Kidney tubule cell (primary cell): ENCODE measurements at regions not wholly inside any gene's neighbourhood (a gene's known extent, or its start where the extent isn't known, plus 50 kb on each side); places are given as distances from the start of the nearest gene placed in this dataset.
A peak's percentile ranks its signal among the peaks of the same experiment; 100 is the strongest.

Source experiments
- DNase-seq: peaks from one replicate; pipeline ENCODE4 v3.0.0-alpha.2; 2018; ENCODE audit warnings: low spot score

DNA sequence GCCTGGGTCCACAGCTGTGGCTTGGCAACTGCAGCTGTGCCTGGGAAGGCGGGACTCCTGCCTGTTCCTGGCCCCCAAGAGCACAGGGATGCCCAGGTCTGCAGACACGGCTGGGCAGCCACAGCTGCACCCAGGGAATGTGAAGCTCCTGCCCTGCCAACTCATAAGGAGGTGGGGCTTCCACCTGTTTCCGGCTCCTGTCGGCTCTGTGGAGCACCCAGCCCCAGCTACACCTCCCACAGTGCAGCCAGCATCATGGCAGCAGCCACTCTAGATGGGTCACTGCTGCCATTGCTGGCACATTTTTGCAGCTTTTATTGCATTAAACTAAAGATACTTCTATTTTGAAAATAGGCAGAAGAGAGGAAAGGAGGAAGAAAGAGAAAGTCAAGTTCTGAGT is 207.9 kb downstream of the SAMD5 start:
- peak; percentile 81 for DNase-seq

DNA sequence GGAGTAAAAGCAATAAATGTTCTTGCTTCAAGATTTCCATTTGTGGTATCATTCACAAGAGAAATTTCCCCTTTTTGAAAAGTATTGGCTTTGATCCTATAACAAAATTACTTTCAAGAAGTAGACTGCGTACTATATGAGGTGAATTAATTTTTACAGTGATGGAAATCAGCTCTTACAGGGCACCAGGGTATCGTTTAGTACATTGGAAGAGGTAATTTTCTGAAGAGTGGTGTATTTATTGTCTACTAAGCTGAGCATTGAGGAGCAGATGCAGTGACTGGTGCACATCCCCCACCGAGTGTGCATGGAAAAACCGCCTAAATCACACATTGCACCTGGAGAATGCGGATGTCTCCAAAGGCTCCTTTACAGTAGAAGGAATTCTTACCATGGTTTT is 209.5 kb downstream of the SAMD5 start:
- DNase-seq = peak; percentile 16

DNA sequence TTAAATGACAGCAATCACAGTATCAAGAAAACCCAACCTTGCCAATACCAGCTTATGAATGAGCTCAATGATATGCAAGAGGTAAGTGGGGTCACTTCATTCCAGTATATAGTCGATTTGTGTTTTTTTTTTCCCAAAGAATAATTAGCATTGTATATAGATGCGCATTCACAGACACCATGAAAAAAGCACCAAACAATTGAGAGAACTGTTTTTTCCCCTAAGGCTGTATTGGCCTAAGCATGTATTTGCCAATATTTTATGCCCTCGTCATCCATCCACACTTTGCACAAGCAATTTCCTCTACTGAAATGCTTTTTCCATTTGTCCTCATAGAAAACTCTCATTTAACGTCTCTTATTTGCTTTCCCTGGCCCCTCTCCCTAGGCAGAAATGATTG is 213.7 kb downstream of the SAMD5 start:
- DNase-seq = no peak

DNA sequence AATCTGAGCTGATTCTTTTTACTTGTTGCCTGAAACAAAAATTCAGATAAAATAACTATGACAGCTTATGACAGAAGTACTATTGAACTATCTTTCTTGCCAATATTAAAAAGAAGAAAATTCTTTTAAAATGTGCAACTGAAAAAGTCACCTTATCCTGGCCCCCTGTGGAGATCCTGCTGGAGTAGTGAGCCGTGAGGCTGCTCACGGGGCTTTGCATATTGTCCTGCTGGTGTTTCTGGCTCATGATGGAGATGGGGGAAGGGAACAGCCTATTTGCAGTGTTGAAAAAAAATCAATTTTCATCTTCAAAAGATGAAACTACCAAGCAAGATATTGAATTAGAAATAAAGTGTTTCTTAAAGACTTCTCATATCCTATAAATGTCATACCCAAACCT is 216.0 kb downstream of the SAMD5 start:
- no peak for DNase-seq

DNA sequence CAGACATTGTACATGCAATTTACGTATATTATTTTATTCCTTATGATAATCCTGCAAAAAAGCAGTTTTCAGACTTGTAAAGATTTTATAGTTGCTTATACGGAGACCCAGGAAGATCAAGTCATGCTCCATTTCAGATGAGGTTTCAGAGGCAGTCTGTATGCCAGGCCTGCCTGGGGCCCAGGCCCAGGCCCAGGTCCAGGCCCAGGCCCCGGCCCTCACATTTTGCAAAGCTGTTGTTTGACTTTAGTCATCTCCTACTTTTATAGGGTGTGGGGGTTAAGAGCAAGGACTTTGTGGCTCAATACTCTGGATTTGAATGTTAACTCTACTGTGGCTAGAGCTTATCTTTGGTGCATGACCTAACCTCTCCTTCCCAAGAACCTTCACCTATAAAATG is 217.9 kb downstream of the SAMD5 start:
- DNase-seq = no peak

DNA sequence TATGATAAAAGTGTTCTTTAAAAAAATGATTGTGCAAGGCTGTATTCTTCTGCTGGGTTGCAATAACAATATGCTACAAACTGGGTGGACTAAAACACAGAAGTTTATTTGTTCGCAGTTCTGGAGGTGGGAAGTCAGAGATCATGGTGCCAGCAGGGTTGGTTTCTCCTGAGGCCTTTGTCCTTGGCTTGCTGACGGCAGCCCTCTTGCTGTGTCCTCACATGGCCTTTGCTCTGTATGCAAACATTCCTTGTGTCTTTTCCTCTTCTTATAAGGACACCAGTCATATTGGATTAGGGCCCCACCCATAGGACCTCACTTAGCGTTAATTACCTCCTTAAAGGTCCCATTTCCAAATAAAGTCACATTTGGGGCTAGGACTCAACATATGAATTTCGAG is 220.4 kb downstream of the SAMD5 start:
- DNase-seq = no peak

DNA sequence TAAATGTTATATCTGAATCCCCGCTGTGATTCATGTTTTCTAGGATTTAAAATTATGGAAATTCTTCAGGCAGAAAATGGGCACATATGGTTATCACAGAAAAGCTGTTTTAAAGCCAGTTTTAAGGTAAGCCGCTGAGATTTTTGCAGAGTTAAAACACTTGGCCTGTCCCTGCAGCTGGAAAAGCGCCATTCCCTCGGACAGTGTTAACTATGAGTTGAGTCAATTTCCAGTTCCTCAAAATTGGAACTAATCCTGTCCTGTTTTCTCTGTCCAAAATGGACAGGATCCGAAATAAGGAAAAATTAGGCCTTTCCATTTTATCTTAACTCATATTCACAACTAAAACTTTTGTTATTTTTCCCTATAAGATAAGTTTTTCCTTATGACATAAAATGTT is 225.2 kb downstream of the SAMD5 start:
- DNase-seq = no peak

DNA sequence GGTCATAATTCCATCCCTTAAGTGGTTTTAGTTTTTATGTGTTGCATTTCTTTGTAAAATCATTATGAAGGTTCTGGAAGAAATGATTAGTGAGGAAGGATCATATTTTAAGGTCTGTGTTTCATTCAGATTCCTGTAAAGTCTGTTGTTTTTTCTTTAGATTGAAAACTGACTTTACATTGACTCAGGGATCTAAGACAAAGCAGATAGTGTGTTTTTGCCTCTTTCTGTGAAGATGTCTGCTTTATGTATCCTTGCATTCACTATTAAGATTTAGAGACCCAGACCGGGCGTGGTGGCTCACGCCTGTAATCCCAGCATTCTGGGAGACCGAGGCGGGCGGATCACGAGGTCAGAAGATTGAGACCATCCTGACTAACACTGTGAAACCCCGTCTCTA is 225.7 kb downstream of the SAMD5 start:
- no peak for DNase-seq

DNA sequence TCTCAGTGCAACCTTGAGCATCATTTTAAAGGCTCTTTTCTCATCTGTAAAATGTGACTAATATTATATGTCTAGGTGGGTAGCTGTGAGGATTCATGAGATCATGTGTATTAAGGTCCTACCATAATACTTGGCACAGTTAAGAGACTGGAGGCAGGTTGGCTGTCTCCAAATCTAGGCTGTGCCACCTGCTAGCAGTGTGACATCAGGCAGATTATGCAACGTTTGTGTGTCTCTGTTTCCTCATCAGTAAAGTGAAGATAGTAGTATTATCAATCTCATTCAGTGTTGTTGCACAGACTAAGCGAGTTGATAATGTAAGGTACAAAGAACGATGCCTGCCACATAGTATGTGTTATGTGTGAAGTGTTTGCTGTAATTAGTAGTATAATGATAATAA is 227.4 kb downstream of the SAMD5 start:
- no peak for DNase-seq

DNA sequence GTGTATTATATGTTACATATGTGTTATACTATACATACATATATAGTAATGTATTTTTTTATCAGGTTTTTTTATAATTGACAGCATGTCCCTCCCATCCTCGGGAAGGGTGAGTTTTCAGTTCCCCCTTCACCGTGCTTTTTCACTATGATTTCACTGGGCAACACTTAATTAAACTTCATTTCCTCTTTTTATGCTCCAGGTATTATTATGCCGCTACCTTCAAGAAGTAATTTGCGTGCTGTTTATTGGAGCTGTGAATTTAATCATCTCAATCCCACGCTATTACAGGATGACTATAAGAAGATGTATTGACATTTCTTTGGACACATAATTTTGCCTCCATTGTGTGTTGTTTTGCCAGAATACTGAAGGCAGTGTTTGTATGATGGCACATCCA is 228.6 kb downstream of the SAMD5 start:
- no peak for DNase-seq

DNA sequence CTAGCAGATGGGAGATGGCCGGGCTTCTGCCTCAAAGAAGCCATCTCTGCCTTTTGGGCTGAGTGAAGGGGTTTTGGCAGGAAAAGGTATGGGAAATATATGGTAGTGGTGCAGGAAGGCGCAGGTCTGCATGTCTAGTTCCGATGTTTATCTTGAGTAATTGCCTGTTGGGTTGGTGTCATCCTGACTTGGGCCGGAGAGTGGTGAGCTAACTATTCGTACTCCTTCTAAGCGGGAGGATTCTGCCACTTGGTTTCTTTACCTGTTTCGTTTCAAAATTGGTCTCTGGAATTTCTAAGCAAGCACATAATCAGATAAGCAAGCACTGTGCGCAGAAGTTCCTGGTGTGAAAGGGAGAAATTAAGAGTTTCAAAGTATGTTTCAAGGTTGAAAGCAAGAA is 229.6 kb downstream of the SAMD5 start:
- no peak for DNase-seq

DNA sequence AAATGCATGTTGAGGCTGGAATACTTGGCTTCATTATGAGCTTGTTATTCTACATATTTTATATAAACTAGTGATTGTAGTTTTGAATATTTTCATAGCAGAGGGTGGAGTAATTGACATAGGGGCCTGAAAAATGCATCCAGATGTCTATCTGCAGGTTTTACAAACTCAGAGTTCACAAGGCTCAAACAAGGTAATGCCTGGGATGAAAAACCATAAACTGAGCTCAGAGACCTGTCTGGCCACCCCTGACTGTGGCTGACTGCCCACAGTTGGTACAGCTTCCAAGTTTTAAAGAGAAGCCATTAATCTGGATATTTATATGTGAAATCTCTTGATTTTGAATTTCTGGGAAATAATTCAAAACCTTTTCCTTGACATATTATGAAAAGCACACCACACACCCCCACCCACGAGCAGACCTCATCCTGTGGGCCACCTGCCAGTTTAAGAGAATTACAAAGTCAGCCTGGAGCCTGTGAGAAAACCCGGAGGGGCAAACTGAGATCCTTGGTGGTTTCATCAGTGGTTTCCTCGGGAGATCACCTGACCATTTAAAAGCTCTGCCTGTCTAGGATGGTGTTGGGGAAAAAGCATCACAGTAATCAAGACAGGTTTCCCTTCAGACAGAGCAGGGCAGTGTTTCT is 230.1 kb downstream of the SAMD5 start:
- peak; percentile 6 for DNase-seq

DNA sequence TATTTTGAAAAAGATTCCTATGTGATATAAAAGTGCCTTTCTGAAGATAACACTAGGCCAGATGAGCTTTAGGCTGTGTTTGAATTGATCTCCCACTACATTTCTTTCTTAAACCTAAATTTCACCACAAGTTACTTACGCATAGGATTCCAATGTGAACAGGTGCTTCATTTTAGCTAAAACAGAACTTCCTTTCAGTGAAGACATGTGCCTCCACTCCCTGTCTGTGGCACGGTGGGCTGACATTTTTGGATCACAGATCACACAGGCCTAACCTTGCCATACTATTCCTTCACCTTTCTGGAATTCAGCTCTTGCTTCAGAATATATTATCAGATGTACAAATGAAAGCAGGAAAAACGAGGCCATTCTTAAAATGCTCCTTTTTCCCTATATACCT is 231.8 kb downstream of the SAMD5 start:
- no peak for DNase-seq

DNA sequence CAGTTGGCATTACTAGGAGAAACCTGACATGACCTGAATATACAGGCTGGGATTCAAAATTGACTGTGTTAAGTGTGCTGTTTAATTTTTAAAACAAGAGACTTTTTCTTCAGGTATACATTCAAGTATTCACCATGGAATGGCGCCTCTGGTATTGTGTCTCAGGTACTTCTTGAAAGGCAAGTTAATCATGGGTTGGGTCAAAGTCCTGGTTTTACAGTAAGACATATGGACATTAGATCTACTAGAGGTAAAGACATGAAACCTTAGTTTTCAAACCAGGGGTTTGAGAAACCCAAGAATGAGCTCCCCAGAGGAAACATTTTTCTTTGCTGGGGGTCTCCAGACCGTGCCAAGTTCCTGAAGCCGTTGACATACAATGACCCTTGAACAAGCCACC is 232.4 kb downstream of the SAMD5 start:
- DNase-seq = no peak

DNA sequence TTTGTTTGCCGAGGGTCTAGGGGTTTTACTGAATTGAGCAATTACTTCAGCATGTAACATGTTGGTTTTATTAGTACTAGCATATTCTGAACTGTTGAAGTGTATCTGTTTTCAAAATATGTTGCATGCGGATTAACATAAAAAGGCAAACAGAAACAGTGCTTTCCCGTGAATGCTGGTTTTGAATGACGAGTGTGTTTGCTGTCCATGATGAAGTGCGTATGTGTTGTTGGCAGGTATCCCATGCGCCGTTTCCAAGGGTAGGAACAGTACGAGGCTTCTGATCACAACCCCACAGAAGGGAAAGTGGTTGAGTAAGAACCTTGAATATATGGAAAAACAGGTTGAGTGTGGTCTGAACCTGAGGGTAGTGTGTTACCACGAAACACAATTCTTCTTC is 232.9 kb downstream of the SAMD5 start:
- DNase-seq = no peak

DNA sequence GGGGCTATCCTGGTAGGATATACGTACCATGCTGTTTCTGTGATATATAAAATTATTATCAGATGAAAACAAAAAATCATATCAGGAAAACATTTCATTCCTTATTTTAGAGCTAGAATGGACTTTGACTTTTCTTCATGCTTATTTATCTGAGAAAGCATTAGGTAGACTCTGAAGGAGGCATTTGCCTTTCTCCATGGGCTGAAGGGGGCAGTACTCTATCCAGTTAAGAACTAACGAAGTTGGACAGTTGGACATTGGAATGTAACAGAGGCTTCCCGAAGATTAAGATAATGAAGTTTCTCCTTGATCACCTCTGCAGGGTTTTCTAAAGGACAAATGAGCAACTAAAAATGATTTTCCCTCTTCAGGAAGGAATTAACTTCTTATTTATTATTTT is 233.9 kb downstream of the SAMD5 start:
- DNase-seq = no peak

DNA sequence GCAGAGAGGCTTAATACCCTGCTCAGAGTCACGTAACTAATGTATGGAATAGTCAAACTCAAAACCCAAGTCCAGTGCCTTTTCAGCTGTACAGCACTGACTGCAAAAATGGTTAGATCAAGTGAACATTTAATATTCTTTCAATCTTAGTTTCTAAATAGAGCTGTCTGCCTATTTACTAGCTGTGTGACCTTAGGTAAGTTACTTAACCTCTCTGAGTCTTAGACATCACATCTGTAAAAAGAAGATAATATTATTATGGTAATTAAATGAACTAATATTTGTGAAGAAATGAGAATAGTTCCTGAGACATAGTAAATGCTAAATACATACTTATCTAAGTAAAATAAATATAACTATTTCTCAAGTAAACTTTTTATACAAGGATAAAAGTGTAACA is 235.5 kb downstream of the SAMD5 start:
- no peak for DNase-seq

DNA sequence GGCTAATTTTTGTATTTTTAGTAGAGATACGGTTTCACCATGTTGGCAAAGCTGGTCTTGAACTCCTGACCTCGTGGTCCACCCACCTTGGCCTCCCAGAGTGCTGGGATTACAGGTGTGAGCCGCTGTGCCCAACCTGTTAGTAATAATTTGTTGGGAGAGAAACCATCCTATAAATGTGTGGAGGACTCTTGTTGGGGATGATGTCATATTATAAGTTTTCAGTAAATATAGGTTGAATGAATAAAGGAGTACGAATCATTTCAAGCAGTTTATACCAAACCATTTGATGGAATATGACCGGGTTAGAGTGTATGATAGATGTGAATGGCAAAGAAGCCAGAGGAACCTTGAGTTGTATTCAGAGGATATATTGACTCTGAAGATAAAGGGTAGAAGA is 240.8 kb downstream of the SAMD5 start:
- no peak for DNase-seq

DNA sequence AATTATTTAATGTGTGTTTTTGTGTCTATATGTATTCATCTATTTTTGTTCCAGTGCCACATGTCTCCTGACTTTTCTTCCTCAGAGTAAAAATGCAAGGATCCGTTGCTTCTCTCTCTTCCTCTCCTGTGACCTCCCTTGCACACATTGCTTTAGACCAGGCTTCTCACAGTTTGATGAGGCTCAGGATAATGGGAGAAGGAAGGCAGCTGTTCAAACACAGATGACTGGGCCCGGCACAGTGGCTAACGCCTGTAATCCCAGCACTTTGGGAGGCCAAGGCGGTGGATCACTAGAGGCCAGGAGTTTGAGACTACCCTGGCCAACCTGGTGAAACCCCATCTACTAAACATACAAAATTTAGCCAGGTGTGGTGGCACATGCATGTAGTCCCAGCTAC is 241.9 kb downstream of the SAMD5 start:
- no peak for DNase-seq

DNA sequence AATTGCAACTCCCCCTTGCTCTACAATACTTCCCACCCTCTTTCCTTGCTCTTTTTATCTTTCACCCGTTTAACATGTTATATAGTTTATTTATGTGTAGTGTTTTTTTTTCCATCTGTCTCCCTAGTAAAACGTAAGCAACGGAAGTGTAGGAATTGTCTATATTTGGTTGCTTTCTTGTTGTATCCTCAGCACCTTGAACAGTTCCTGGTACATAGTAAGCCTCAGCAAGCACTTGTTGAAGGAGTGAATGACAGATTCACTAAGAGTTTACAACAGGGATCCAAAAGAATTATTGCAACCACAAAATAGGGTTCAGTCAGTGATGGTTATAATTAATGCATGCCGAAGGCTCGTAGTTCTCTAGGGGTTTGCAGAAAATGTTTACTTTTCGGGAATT is 242.7 kb downstream of the SAMD5 start:
- no peak for DNase-seq

DNA sequence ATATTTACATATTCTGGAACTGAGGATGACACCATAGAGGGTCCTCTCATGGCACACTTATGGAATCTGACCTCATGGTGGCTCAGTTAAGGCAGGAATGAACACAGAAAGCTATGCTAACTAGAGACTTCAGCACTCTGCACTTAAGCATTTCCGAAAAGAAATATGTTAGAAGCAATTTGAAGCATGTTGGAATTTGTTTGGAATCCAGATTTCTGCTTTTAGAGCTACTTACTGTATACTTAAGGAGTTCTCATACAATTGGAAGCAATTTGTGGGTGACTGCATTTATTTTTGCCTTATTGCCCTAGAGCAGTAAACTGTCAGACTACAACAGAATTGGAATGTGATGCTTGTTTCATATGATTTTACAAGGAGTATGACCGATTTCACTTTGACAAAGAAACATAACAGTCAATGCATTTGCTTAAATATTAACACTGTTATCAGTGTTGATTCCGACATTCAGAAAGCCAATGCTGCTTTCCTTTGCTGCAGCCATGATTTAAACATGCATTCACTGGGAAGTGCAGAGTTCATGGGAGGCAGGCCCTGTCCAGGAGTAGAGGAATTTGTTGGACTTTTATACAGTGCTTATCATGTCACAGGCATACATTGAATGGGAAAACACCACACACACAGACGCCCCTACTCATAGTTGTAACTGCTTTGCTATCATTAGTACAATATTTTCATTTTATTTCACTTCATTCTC is 244.4 kb downstream of the SAMD5 start:
- no peak for DNase-seq

DNA sequence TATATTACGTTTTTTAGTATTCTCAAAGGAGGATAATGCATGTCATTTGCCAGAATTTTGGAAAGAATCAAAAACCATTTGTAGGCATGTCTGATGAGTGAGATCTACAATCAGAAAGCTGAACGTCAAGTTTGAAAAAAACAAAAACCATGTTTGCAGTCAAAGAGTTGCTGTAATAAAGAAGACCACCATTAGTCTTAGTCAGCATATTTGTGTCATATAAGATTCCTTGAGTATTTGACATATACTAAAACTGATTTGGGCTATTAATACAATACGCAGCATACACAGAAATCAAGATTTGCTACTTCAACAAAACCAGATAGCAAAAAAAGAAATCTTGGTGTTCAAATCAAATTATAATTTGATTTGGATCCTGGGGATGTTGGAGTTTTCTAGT is 247.5 kb downstream of the SAMD5 start:
- DNase-seq = no peak

DNA sequence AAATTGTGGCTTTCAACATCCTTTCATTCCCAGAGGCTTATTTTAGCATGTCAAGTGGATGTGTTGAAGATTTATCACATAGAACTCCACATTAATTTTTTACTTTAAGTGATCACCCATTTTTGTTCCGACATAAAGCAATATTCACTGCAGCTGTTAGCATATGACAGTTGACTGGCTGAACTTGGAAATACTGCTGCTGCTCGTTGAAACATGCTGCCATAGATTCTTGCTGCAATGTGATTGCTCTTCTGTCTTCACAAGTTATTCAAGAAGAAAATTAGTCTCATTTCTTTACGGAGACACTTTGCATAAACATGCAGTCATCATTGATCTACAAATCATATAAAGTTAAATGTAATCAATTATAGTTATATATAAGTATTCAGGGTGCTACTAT is 248.4 kb downstream of the SAMD5 start:
- DNase-seq = no peak

DNA sequence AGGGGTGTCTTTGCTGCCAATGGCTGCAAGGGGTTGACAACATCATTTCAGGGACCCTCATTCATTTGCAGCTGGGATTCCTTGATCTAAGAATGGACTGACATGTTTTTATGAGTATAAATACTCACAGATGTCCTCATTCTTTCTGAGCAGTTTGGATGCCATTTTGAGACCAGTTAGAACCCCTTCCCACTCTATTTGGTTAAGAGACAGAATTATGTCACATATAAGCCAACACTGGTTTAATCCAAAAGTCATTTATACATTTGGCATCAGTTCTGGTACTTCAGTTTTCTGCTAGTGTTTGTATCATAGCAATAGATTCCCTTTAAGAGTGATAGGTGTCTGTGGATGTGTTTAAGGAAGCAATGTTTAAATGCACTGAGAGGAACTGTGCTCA is 248.8 kb downstream of the SAMD5 start:
- no peak for DNase-seq
